ENCODE measurements at regions not wholly inside any gene's neighbourhood (a gene's known extent, or its start where the extent isn't known, plus 50 kb on each side); places are given as distances from the start of the nearest gene placed in this dataset.

DNA sequence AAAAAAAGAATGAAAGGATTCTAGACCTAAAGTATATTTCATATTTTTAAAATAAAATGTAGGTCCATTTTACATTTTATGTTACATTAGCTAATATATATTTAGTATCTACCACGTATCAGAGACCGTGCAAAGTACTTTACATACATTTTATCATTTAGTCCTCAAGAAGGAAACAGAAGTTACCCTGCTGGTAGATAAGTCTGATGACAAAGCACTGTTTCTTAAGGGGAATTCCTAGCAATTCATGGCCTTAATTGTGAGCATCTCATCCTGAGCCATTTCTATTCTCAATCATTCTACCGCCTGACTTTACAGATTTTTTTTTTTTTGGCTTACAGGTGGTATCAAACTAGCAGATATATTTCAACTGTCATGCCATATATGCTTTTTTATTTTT, 367.7 kb downstream of the PRELID2 start:
- CTCF ChIA-PET = no interaction called here
- H3K4me3 Mint-ChIP-seq = no peak overlapping the region

GRCh38 chr5:145466533-145466932, 368.6 kb downstream of the PRELID2 start:
- Mint-ChIP-seq H3K4me3 (no peak overlapping the region), H3K4me1 (no peaks in the 10 kb centered on the region), H3K27ac (no peak overlapping the region), H3K36me3 (no peaks in the 10 kb centered on the region), H3K9me3 (peaks cover 4 to 8% (median 7%) of the 10 kb centered on the region in 3 donors), H3K27me3 (no peaks in the 10 kb centered on the region)
- no peaks in the 10 kb centered on the region for H3K27me3 ChIP-seq (replicated peaks in 1 of 2; ENCODE audit: control insufficient read depth in 2 of 2, extremely low read depth in 1 of 2, insufficient read depth in 2 of 2, low read length in 1 of 2)
- CTCF ChIA-PET = no interaction called here
- POLR2A ChIA-PET = no interaction called here
- no peaks in the 10 kb centered on the region for H3K9me3 ChIP-seq
- ATAC-seq (replicated peaks in 1 of 4) (no peak), DNase-seq (no peak)
- no peak overlapping the region for H3K4me3 ChIP-seq (ENCODE audit: control insufficient read depth in 1 of 2, extremely low read depth in 1 of 2, low read length in 1 of 2)
- H3K27ac ChIP-seq (ENCODE audit: low read length) = no peak overlapping the region
- 86% methylated on average over 1 of the region's 1 CpG for WGBS (ENCODE audit: insufficient coverage)
- no peaks in the 10 kb centered on the region for H3K36me3 ChIP-seq (ENCODE audit: control insufficient read depth in 2 of 2, extremely low read depth in 1 of 2, insufficient read depth in 1 of 2, low read length in 1 of 2)
- H3K4me1 ChIP-seq (ENCODE audit: control insufficient read depth in 1 of 2, extremely low read depth in 1 of 2, insufficient read depth in 2 of 2, low read length in 2 of 2) = no peaks in the 10 kb centered on the region

More for the DNA sequence above, 367.7 kb downstream of the PRELID2 start:
- Mint-ChIP-seq H3K27me3 (no peaks in the 10 kb centered on the region), H3K36me3 (no peaks in the 10 kb centered on the region), H3K4me1 (no peaks in the 10 kb centered on the region), H3K9me3 (peaks cover 4 to 8% (median 7%) of the 10 kb centered on the region in 3 donors), H3K27ac (no peak overlapping the region)
- no peak for DNase-seq
- no peak for ATAC-seq (replicated peaks in 1 of 4)
- Histone ChIP-seq H3K27me3 (replicated peaks in 1 of 2; ENCODE audit: control insufficient read depth in 2 of 2, extremely low read depth in 1 of 2, insufficient read depth in 2 of 2, low read length in 1 of 2) (no peaks in the 10 kb centered on the region), H3K36me3 (ENCODE audit: control insufficient read depth in 2 of 2, extremely low read depth in 1 of 2, insufficient read depth in 1 of 2, low read length in 1 of 2) (no peaks in the 10 kb centered on the region), H3K4me3 (ENCODE audit: control insufficient read depth in 1 of 2, extremely low read depth in 1 of 2, low read length in 1 of 2) (no peak overlapping the region), H3K9me3 (no peaks in the 10 kb centered on the region), H3K4me1 (ENCODE audit: control insufficient read depth in 1 of 2, extremely low read depth in 1 of 2, insufficient read depth in 2 of 2, low read length in 2 of 2) (no peaks in the 10 kb centered on the region), H3K27ac (ENCODE audit: low read length) (no peak overlapping the region)
- WGBS (ENCODE audit: insufficient coverage) = no CpG with 5 or more reads among the region's 3 CpGs
- POLR2A ChIA-PET = no interaction called here

GRCh38 chr5:145465474-145466263, 369.5 kb downstream of the PRELID2 start:
- Histone ChIP-seq H3K4me1 (ENCODE audit: control insufficient read depth in 1 of 2, extremely low read depth in 1 of 2, insufficient read depth in 2 of 2, low read length in 2 of 2) (no peaks in the 10 kb centered on the region), H3K9me3 (no peaks in the 10 kb centered on the region), H3K36me3 (ENCODE audit: control insufficient read depth in 2 of 2, extremely low read depth in 1 of 2, insufficient read depth in 1 of 2, low read length in 1 of 2) (no peaks in the 10 kb centered on the region), H3K27ac (ENCODE audit: low read length) (no peak overlapping the region), H3K4me3 (ENCODE audit: control insufficient read depth in 1 of 2, extremely low read depth in 1 of 2, low read length in 1 of 2) (no peak overlapping the region), H3K27me3 (replicated peaks in 1 of 2; ENCODE audit: control insufficient read depth in 2 of 2, extremely low read depth in 1 of 2, insufficient read depth in 2 of 2, low read length in 1 of 2) (no peaks in the 10 kb centered on the region)
- ChIA-PET CTCF (no interaction called here), POLR2A (no interaction called here)
- Mint-ChIP-seq H3K27ac (no peak overlapping the region), H3K27me3 (no peaks in the 10 kb centered on the region), H3K36me3 (no peaks in the 10 kb centered on the region), H3K4me3 (no peak overlapping the region), H3K9me3 (peaks cover 4 to 7% (median 4%) of the 10 kb centered on the region in 3 donors), H3K4me1 (no peaks in the 10 kb centered on the region)
- WGBS (ENCODE audit: insufficient coverage) = no CpG with 5 or more reads among the region's 6 CpGs
- no peak for ATAC-seq (replicated peaks in 1 of 4)
- no peak for DNase-seq

DNA sequence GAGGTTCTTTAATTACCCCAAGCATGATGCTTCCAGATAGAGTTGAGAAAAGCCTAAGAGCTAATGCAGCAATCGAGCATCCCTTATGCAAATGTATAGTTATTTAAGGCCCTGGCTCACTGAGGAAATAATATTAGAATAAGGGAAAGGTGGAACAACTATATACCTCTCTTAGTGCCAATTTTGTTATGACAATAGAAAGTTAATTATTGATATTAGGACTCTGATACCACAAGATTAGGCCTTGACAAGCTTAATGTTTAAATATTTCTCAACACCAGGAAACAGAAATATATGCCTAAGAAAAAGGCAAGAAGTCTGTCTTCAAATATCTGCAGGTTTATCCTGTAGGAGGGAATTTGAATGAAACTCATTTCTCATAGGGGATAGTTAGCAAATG, 371.0 kb downstream of the PRELID2 start:
- CTCF ChIA-PET = no interaction called here
- no CpG with 5 or more reads among the region's 1 CpG for WGBS (ENCODE audit: insufficient coverage)

DNA sequence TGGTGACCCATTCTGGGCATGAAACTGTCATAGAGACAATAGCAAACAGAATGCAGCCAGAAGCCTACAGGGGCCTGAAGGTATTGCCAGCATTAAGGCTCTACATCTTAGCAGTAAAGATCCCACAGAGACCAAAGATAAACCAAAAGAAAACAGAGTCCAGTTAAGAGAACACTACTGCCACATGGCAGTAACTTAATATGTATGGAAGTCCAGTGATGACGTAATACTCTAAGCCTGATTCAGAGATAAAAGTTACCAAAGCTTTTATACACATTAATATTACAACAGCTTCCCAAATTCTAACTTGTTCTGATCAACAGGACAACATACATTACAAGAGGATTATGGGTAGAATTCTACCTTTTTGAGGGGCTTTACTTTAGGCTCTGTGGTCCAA, 371.5 kb downstream of the PRELID2 start:
- H3K36me3 ChIP-seq (ENCODE audit: control insufficient read depth in 2 of 2, extremely low read depth in 1 of 2, insufficient read depth in 1 of 2, low read length in 1 of 2) = no peaks in the 10 kb centered on the region
- POLR2A ChIA-PET = no interaction called here
- H3K27ac ChIP-seq (ENCODE audit: low read length) = no peak overlapping the region
- no peaks in the 10 kb centered on the region for H3K36me3 Mint-ChIP-seq
- CTCF ChIA-PET = no interaction called here
- no peaks in the 10 kb centered on the region for H3K27me3 ChIP-seq (replicated peaks in 1 of 2; ENCODE audit: control insufficient read depth in 2 of 2, extremely low read depth in 1 of 2, insufficient read depth in 2 of 2, low read length in 1 of 2)
- no peaks in the 10 kb centered on the region for H3K27me3 Mint-ChIP-seq
- WGBS (ENCODE audit: insufficient coverage) = no CpG with 5 or more reads among the region's 1 CpG
- H3K4me3 ChIP-seq (ENCODE audit: control insufficient read depth in 1 of 2, extremely low read depth in 1 of 2, low read length in 1 of 2) = no peak overlapping the region
- H3K4me3 Mint-ChIP-seq = no peak overlapping the region
- H3K4me1 ChIP-seq (ENCODE audit: control insufficient read depth in 1 of 2, extremely low read depth in 1 of 2, insufficient read depth in 2 of 2, low read length in 2 of 2) = no peaks in the 10 kb centered on the region
- peaks cover 0 to 7% (median 4%) of the 10 kb centered on the region in 3 donors for H3K9me3 Mint-ChIP-seq
- H3K4me1 Mint-ChIP-seq = no peaks in the 10 kb centered on the region
- ATAC-seq (replicated peaks in 1 of 4) (no peak), DNase-seq (no peak)
- no peak overlapping the region for H3K27ac Mint-ChIP-seq
- no peaks in the 10 kb centered on the region for H3K9me3 ChIP-seq

More for the DNA sequence above, 371.0 kb downstream of the PRELID2 start:
- no peak overlapping the region for H3K4me3 Mint-ChIP-seq
- H3K27me3 ChIP-seq (replicated peaks in 1 of 2; ENCODE audit: control insufficient read depth in 2 of 2, extremely low read depth in 1 of 2, insufficient read depth in 2 of 2, low read length in 1 of 2) = no peaks in the 10 kb centered on the region
- H3K4me1 Mint-ChIP-seq = no peaks in the 10 kb centered on the region
- POLR2A ChIA-PET = no interaction called here
- no peak overlapping the region for H3K27ac ChIP-seq (ENCODE audit: low read length)
- H3K9me3 ChIP-seq = no peaks in the 10 kb centered on the region
- no peaks in the 10 kb centered on the region for H3K36me3 Mint-ChIP-seq
- H3K4me3 ChIP-seq (ENCODE audit: control insufficient read depth in 1 of 2, extremely low read depth in 1 of 2, low read length in 1 of 2) = no peak overlapping the region
- no peak overlapping the region for H3K27ac Mint-ChIP-seq
- no peak for ATAC-seq (replicated peaks in 1 of 4)
- DNase-seq = no peak
- H3K9me3 Mint-ChIP-seq = peaks cover 0 to 7% (median 4%) of the 10 kb centered on the region in 3 donors
- H3K4me1 ChIP-seq (ENCODE audit: control insufficient read depth in 1 of 2, extremely low read depth in 1 of 2, insufficient read depth in 2 of 2, low read length in 2 of 2) = no peaks in the 10 kb centered on the region
- no peaks in the 10 kb centered on the region for H3K36me3 ChIP-seq (ENCODE audit: control insufficient read depth in 2 of 2, extremely low read depth in 1 of 2, insufficient read depth in 1 of 2, low read length in 1 of 2)
- H3K27me3 Mint-ChIP-seq = no peaks in the 10 kb centered on the region

GRCh38 chr5:145462525-145462924, 372.6 kb downstream of the PRELID2 start:
- no peaks in the 10 kb centered on the region for H3K4me1 ChIP-seq (ENCODE audit: control insufficient read depth in 1 of 2, extremely low read depth in 1 of 2, insufficient read depth in 2 of 2, low read length in 2 of 2)
- Mint-ChIP-seq H3K36me3 (no peaks in the 10 kb centered on the region), H3K4me3 (no peak overlapping the region), H3K27me3 (no peaks in the 10 kb centered on the region), H3K9me3 (peaks cover 4 to 7% (median 4%) of the 10 kb centered on the region in 3 donors), H3K4me1 (no peaks in the 10 kb centered on the region), H3K27ac (no peak overlapping the region)
- H3K27me3 ChIP-seq (replicated peaks in 1 of 2; ENCODE audit: control insufficient read depth in 2 of 2, extremely low read depth in 1 of 2, insufficient read depth in 2 of 2, low read length in 1 of 2) = no peaks in the 10 kb centered on the region
- no peaks in the 10 kb centered on the region for H3K36me3 ChIP-seq (ENCODE audit: control insufficient read depth in 2 of 2, extremely low read depth in 1 of 2, insufficient read depth in 1 of 2, low read length in 1 of 2)
- no peak overlapping the region for H3K4me3 ChIP-seq (ENCODE audit: control insufficient read depth in 1 of 2, extremely low read depth in 1 of 2, low read length in 1 of 2)
- DNase-seq = no peak
- no peak overlapping the region for H3K27ac ChIP-seq (ENCODE audit: low read length)
- WGBS (ENCODE audit: insufficient coverage) = 100% methylated on average over 1 of the region's 3 CpGs
- no peaks in the 10 kb centered on the region for H3K9me3 ChIP-seq
- POLR2A ChIA-PET = interaction anchor here in 1 of 2 donors (0.7 kb wide), 1 partner anchor 174 kb away, joined by 6 read pairs; no protein-coding TSS in a partner anchor
- no peak for ATAC-seq (replicated peaks in 1 of 4)
- CTCF ChIA-PET = no interaction called here
